NT2/D1 (cell line): ENCODE measurements at regions not wholly inside any gene's neighbourhood (a gene's known extent, or its start where the extent isn't known, plus 50 kb on each side); places are given as distances from the start of the nearest gene placed in this dataset.

Experiments used
- DNase-seq: peaks from one replicate; pipeline ENCODE4 v3.0.0-alpha.2; 2011; ENCODE audit warnings: low read depth, low spot score
- H3K27me3 ChIP-seq: 2 replicates; pipeline ENCODE4 v1.6.0; 2011; ENCODE audit warnings: mild to moderate bottlenecking; ENCODE audit not compliant: insufficient read length, insufficient read depth
- H3K36me3 ChIP-seq: 2 replicates; pipeline ENCODE4 v1.6.1; 2011; ENCODE audit warnings: mild to moderate bottlenecking, low read length, mixed read lengths; ENCODE audit not compliant: insufficient read depth, insufficient read length
- H3K4me1 ChIP-seq: 2 replicates; pipeline ENCODE4 v1.5.1; 2011; ENCODE audit not compliant: insufficient read depth, insufficient read length
- H3K4me3 ChIP-seq: 2 replicates; pipeline ENCODE4 v1.5.1; 2011; ENCODE audit warnings: low read depth; ENCODE audit not compliant: insufficient read length
- H3K9ac ChIP-seq: 2 replicates; pipeline ENCODE4 v1.6.0; 2011; ENCODE audit warnings: low read depth; ENCODE audit not compliant: insufficient read length
- H3K9me3 ChIP-seq: 2 replicates; pipeline ENCODE4 v1.5.1; 2011; ENCODE audit warnings: mild to moderate bottlenecking, low read length; ENCODE audit not compliant: insufficient read depth
- SUZ12 ChIP-seq: IDR thresholded peaks from 2 replicates; pipeline ENCODE4 v1.6.1; 2011; ENCODE audit not compliant: insufficient read length, insufficient read depth; ENCODE audit errors: extremely low read depth
- YY1 ChIP-seq: IDR thresholded peaks from 2 replicates; pipeline ENCODE4 v1.6.1; 2011; ENCODE audit not compliant: insufficient read length, insufficient read depth
- ZNF274 ChIP-seq: IDR thresholded peaks from 2 replicates; pipeline ENCODE4 v1.6.1; 2011; ENCODE audit warnings: mild to moderate bottlenecking, low read depth, low read length

DNA sequence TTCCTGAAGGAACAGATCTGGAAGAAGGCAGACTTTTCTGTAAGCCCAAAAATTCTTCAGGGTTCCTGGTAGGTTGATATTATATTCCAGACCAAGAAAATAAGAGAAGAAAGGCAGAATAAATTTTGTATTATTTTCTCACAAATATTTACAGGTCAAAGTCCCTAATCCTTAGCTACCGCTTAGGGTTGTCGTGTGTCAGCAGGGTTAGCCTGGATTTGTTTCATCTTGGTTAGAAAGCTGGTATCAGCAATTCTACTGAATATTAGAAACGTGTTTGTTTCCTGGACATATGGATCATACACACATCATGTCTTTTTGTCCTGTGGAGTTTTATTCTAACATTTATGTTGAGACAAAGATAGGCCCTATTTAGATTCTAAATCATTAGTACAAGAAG, 232.9 kb upstream of the CXXC4 start:
- no peaks in the 10 kb centered on the region for H3K27me3 ChIP-seq
- no peaks in the 10 kb centered on the region for H3K9me3 ChIP-seq
- no peak overlapping the region for H3K9ac ChIP-seq
- H3K4me1 ChIP-seq, result no peaks in the 10 kb centered on the region
- H3K4me3 ChIP-seq, result no peak overlapping the region
- DNase-seq, result no peak
- H3K36me3 ChIP-seq, result no peaks in the 10 kb centered on the region
- no peak for TF ChIP-seq SUZ12
- no peak for TF ChIP-seq ZNF274
- no peak for TF ChIP-seq YY1

DNA sequence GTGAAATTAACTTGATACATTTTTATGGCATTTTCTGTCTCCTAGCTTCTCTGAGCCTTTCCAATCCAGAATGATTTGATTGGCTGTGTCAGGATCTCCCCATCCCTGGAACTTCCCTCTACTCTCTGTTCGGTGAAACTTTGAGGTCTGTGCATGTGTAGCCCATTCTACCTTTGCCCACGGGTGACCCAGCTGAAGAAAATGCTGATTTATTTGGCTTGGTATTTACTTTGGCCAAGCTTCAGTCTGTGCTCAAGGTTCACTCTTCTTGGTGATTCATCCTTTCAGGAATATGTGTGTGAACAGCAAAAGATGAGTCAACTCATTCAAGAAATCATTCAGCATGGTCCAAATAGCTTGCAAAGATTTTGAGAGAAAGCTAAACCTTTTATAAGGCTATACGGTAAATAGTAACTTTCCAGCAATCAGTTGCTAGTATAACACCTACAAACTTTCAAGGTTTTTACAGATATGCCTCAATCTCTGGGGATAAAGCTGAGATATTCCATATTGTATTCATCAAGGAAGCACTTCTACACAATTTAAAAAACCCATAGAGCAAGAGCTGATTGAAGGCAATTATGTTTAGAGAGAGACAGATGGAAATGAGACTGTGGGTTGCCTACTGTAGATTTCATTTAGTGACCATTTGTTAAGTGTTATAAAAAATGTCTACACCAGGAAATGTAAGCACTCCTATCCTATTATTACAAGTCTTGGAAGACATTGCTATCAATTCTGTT, 233.9 kb upstream of the CXXC4 start:
- Histone ChIP-seq H3K36me3 (no peaks in the 10 kb centered on the region), H3K9me3 (no peaks in the 10 kb centered on the region), H3K4me1 (no peaks in the 10 kb centered on the region), H3K9ac (no peak overlapping the region), H3K27me3 (no peaks in the 10 kb centered on the region), H3K4me3 (no peak overlapping the region)
- no peak for DNase-seq
- TF ChIP-seq SUZ12 (no peak), ZNF274 (no peak), YY1 (no peak)

DNA sequence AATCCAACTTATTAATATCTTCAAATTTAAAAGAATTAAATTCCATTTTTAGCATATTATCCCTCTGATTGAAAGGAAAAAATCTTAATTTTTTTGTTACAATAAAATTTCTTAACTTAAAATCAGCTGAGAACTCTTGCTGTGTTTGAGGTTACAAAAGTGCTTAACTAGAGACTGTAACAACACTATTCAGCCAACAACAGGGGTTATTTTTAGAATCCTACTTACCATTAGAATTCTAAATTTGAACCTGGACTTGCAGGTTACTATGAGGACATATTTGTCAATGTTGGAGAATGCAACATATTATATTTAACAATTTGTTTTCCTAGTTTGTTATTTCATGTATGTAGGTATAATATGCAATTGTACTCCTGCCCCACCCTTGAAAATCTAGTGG, 238.1 kb upstream of the CXXC4 start:
- Histone ChIP-seq H3K27me3 (no peaks in the 10 kb centered on the region), H3K9ac (no peak overlapping the region), H3K4me3 (no peak overlapping the region), H3K4me1 (no peaks in the 10 kb centered on the region), H3K36me3 (no peaks in the 10 kb centered on the region), H3K9me3 (no peaks in the 10 kb centered on the region)
- TF ChIP-seq SUZ12, result no peak
- no peak for TF ChIP-seq YY1
- no peak for TF ChIP-seq ZNF274
- DNase-seq, result no peak

DNA sequence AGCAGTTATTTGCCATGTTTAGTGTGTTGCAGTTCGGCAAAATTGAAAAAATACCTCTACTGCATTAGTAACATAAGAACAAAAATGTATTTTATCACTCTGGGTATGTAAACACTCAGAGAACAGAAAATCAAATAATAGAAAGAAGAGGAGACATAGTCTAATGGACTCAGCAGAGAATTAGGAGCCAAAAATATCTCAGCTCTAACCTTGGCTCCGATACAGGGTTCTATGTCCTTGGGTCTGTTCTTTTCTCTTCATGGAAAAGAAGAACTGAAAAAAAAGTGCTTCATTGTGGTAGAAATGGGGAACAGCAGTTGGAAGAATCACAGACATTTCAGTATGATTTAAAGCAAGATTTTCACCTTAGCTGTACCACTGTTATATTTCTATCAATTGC, 240.5 kb upstream of the CXXC4 start:
- H3K4me3 ChIP-seq, result no peak overlapping the region
- H3K9ac ChIP-seq, result no peak overlapping the region
- H3K9me3 ChIP-seq, result no peaks in the 10 kb centered on the region
- no peak for TF ChIP-seq ZNF274
- no peak for TF ChIP-seq YY1
- no peak for TF ChIP-seq SUZ12
- no peaks in the 10 kb centered on the region for H3K36me3 ChIP-seq
- DNase-seq, result no peak
- H3K4me1 ChIP-seq, result no peaks in the 10 kb centered on the region
- no peaks in the 10 kb centered on the region for H3K27me3 ChIP-seq

GRCh38 chr4:104740161-104740560, 245.5 kb upstream of the CXXC4 start:
- Histone ChIP-seq H3K4me3 (no peak overlapping the region), H3K36me3 (no peaks in the 10 kb centered on the region), H3K9me3 (no peaks in the 10 kb centered on the region), H3K4me1 (no peaks in the 10 kb centered on the region), H3K9ac (no peak overlapping the region), H3K27me3 (no peaks in the 10 kb centered on the region)
- DNase-seq, result no peak
- TF ChIP-seq ZNF274, result no peak
- TF ChIP-seq YY1, result no peak
- no peak for TF ChIP-seq SUZ12

GRCh38 chr4:104743215-104743653, 248.5 kb upstream of the CXXC4 start:
- H3K4me3 ChIP-seq, result no peak overlapping the region
- TF ChIP-seq SUZ12, result no peak
- TF ChIP-seq ZNF274, result no peak
- TF ChIP-seq YY1, result no peak
- DNase-seq, result no peak
- no peaks in the 10 kb centered on the region for H3K36me3 ChIP-seq
- no peaks in the 10 kb centered on the region for H3K9me3 ChIP-seq
- no peaks in the 10 kb centered on the region for H3K27me3 ChIP-seq
- no peaks in the 10 kb centered on the region for H3K4me1 ChIP-seq
- H3K9ac ChIP-seq, result no peak overlapping the region

GRCh38 chr4:104747635-104748034, 252.9 kb upstream of the CXXC4 start:
- no peak for DNase-seq
- no peaks in the 10 kb centered on the region for H3K36me3 ChIP-seq
- H3K9ac ChIP-seq, result no peak overlapping the region
- H3K27me3 ChIP-seq, result no peaks in the 10 kb centered on the region
- TF ChIP-seq YY1, result no peak
- TF ChIP-seq ZNF274, result no peak
- TF ChIP-seq SUZ12, result no peak
- H3K4me3 ChIP-seq, result no peak overlapping the region
- no peaks in the 10 kb centered on the region for H3K9me3 ChIP-seq
- no peaks in the 10 kb centered on the region for H3K4me1 ChIP-seq

DNA sequence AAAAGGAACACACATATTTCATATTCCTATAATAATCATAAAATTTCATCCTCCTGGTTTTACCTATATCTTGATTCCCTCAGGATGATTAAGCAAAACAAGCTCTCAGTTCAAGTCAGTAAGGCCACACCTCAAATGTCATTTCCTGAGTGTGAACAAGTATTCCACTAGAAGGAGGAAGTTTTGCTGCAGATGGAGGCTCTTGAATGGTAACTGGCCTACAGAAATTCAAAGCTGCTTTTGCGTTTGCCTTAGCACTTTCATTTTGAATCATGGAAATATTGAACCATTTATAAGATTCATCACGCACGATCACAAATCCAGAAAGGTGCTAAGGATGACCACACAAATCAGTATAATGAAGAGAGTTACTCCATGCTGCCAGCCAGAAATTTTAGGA, 254.4 kb upstream of the CXXC4 start:
- no peaks in the 10 kb centered on the region for H3K27me3 ChIP-seq
- H3K9me3 ChIP-seq, result no peaks in the 10 kb centered on the region
- no peaks in the 10 kb centered on the region for H3K36me3 ChIP-seq

More for the DNA sequence above, 254.4 kb upstream of the CXXC4 start:
- Histone ChIP-seq H3K4me3 (no peak overlapping the region), H3K4me1 (no peaks in the 10 kb centered on the region), H3K9ac (no peak overlapping the region)
- no peak for TF ChIP-seq YY1
- TF ChIP-seq SUZ12, result no peak
- TF ChIP-seq ZNF274, result no peak
- no peak for DNase-seq
